ENCODE measurements at regions not wholly inside any gene's neighbourhood (a gene's known extent, or its start where the extent isn't known, plus 50 kb on each side); places are given as distances from the start of the nearest gene placed in this dataset.
"Not testable (repeated sequence)": the region's sequence is repeated elsewhere in the genome, so short reads cannot be mapped to it uniquely, and the experiment has no call there.

GRCh38 chr20:51923633-51924032 is 121.3 kb upstream of the SALL4 start:
- no peak for DNase-seq (ENCODE audit: low spot score)

- DNase-seq (ENCODE audit: low spot score): not testable (repeated sequence)
Measured at GRCh38 chr20:51922812-51923211, 120.5 kb upstream of the SALL4 start.

GRCh38 chr20:51918561-51918960 is 116.2 kb upstream of the SALL4 start:
- no peak for DNase-seq (ENCODE audit: low spot score)

- DNase-seq (ENCODE audit: low spot score): no peak
Measured at GRCh38 chr20:51917886-51918535, 115.7 kb upstream of the SALL4 start.

GRCh38 chr20:51916244-51916643 is 113.9 kb upstream of the SALL4 start:
- DNase-seq (ENCODE audit: low spot score): no peak

GRCh38 chr20:51914758-51915157 is 112.4 kb upstream of the SALL4 start:
- no peak for DNase-seq (ENCODE audit: low spot score)

- DNase-seq (ENCODE audit: low spot score): no peak
Measured at GRCh38 chr20:51910321-51911050, 108.2 kb upstream of the SALL4 start.

- DNase-seq (ENCODE audit: low spot score): no peak
Measured at GRCh38 chr20:51906679-51907078, 104.4 kb upstream of the SALL4 start.

- no peak for DNase-seq (ENCODE audit: low spot score)
Measured at GRCh38 chr20:51906049-51906448, 103.7 kb upstream of the SALL4 start.

GRCh38 chr20:51902933-51903332 is 100.6 kb upstream of the SALL4 start:
- DNase-seq (ENCODE audit: low spot score): no peak

GRCh38 chr20:51900443-51900842 is 98.1 kb upstream of the SALL4 start:
- DNase-seq (ENCODE audit: low spot score): no peak

- no peak for DNase-seq (ENCODE audit: low spot score)
Measured at GRCh38 chr20:51899674-51900073, 97.4 kb upstream of the SALL4 start.

GRCh38 chr20:51898788-51899187 is 96.5 kb upstream of the SALL4 start:
- no peak for DNase-seq (ENCODE audit: low spot score)

GRCh38 chr20:51894619-51895018 is 92.3 kb upstream of the SALL4 start:
- DNase-seq (ENCODE audit: low spot score): no peak

- peak; percentile 17 for DNase-seq (ENCODE audit: low spot score)
Measured at GRCh38 chr20:51894201-51894600, 91.9 kb upstream of the SALL4 start.

GRCh38 chr20:51893723-51894122 is 91.4 kb upstream of the SALL4 start:
- DNase-seq (ENCODE audit: low spot score): no peak

GRCh38 chr20:51890003-51890402 is 87.7 kb upstream of the SALL4 start:
- no peak for DNase-seq (ENCODE audit: low spot score)

- no peak for DNase-seq (ENCODE audit: low spot score)
Measured at GRCh38 chr20:51889466-51889865, 87.1 kb upstream of the SALL4 start.

- DNase-seq (ENCODE audit: low spot score): no peak
Measured at GRCh38 chr20:51888291-51888690, 86.0 kb upstream of the SALL4 start.

GRCh38 chr20:51886891-51887608 is 84.7 kb upstream of the SALL4 start:
- DNase-seq (ENCODE audit: low spot score): no peak

- DNase-seq (ENCODE audit: low spot score): no peak
Measured at GRCh38 chr20:51886341-51886740, 84.0 kb upstream of the SALL4 start.

GRCh38 chr20:51884561-51884960 is 82.2 kb upstream of the SALL4 start:
- no peak for DNase-seq (ENCODE audit: low spot score)

- DNase-seq (ENCODE audit: low spot score): no peak
Measured at GRCh38 chr20:51880188-51880587, 77.9 kb upstream of the SALL4 start.

Measured in H4 (cell line).